ENCODE measurements at regions not wholly inside any gene's neighbourhood (a gene's known extent, or its start where the extent isn't known, plus 50 kb on each side); places are given as distances from the start of the nearest gene placed in this dataset.

GRCh38 chr2:146295080-146295670 is 1549.7 kb upstream of the ACVR2A start:
- H3K79me2 ChIP-seq (ENCODE audit: insufficient read depth, low read length) = no peaks in the 10 kb centered on the region
- no peak overlapping the region for H2AFZ ChIP-seq (ENCODE audit: low read depth, low read length, poor library complexity, severe bottlenecking)
- ChIA-PET POLR2A (no interaction called here), CTCF (no interaction called here), RAD21 (ENCODE audit: low non-redundant PET in 1 of 2, low total read pairs in 2 of 2, uncharacterized antibody in 2 of 2, unreplicated experiment in 2 of 2) (no interaction called here)
- no peak overlapping the region for H3K27ac ChIP-seq (ENCODE audit: low read depth, low read length)
- H3K4me1 ChIP-seq (ENCODE audit: control insufficient read depth in 1 of 2, insufficient read depth in 2 of 2, low read length in 2 of 2) = no peaks in the 10 kb centered on the region
- no peaks in the 10 kb centered on the region for H3K9me2 ChIP-seq (ENCODE audit: insufficient read depth)
- no peaks in the 10 kb centered on the region; a peak in 1 of 4 replicates for H3K9me3 ChIP-seq (ENCODE audit: control insufficient read depth in 1 of 2, insufficient read depth in 1 of 2, low read depth in 1 of 2, low read length in 2 of 2)
- no peak overlapping the region for H3K4me3 ChIP-seq (replicated peaks in 1 of 2; ENCODE audit: low read depth in 1 of 2, low read length in 2 of 2)
- no peak overlapping the region for H3K9ac ChIP-seq (ENCODE audit: low read length)
- TF ChIP-seq RAD21 (IDR thresholded peaks at IDR 0.05; ENCODE audit: low read depth) (no peak), POLR2AphosphoS5 (IDR thresholded peaks at IDR 0.05; ENCODE audit: low read depth, low read length) (no peak), TCF7L2 (IDR thresholded peaks at IDR 0.05; ENCODE audit: borderline replicate concordance, extremely low read depth, insufficient read depth, insufficient read length) (no peak), CTCF (IDR thresholded peaks at IDR 0.05 in 2 of 3, conservative IDR thresholded peaks at IDR 0.05 in 1 of 3; ENCODE audit: borderline replicate concordance in 1 of 3, insufficient read depth in 1 of 3, low read depth in 2 of 3, low read length in 2 of 3) (no peak), POLR2A (IDR thresholded peaks at IDR 0.05; ENCODE audit: borderline replicate concordance, extremely low read depth, insufficient read depth, insufficient read length) (no peak), ELF1 (IDR thresholded peaks at IDR 0.05; ENCODE audit: borderline replicate concordance, low read depth) (no peak), JUND (IDR thresholded peaks at IDR 0.05) (no peak), ZNF274 (IDR thresholded peaks at IDR 0.05; ENCODE audit: low read depth, low read length) (no peak), CBX3 (IDR thresholded peaks at IDR 0.05; ENCODE audit: low read depth) (peak; percentile 49; the same call in 1 of the 2 replicates)
- no peak for DNase-seq (ENCODE audit: low read depth, low spot score)
- no peak overlapping the region for H3K4me2 ChIP-seq (ENCODE audit: low read length)
- no peaks in the 10 kb centered on the region for H3K27me3 ChIP-seq (ENCODE audit: insufficient read depth, low read length)
- ATAC-seq = no peak
- H4K20me1 ChIP-seq (ENCODE audit: insufficient read depth) = no peaks in the 10 kb centered on the region
- intact Hi-C loops (cut with micrococcal nuclease) = no loop called here
- BruUV-seq (replicated peaks) = no TSS peak
- H3K36me3 ChIP-seq (ENCODE audit: control insufficient read depth in 1 of 2, insufficient read depth in 2 of 2, low read length in 2 of 2) = no peaks in the 10 kb centered on the region
